ENCODE measurements at regions not wholly inside any gene's neighbourhood (a gene's known extent, or its start where the extent isn't known, plus 50 kb on each side); places are given as distances from the start of the nearest gene placed in this dataset.

DNA sequence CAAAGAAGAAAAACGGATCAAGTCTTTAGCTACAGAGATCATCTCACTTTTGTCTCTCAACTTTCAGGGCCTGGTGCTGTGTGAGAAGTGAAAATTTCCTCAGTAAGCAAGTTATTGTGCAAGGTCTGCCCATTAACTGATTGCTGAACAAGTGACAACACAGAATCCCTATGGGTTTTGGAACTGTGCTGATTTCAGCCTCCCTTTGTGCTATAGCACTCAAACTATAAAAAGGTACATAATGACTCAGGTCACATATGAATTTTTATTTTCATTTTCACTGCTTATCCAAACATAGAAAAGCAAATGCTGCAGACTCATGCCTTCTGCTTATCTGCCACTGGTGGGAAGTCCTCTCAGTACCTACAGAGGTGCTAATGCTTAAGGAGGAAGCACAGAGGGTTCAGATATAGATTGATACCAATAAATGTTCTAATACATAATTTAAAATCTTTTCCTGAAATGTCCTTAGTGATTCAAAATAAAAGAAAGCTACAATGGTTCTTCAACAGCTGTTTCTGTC is 576.2 kb upstream of the CT83 start:
- TF ChIP-seq, protein P1, sequence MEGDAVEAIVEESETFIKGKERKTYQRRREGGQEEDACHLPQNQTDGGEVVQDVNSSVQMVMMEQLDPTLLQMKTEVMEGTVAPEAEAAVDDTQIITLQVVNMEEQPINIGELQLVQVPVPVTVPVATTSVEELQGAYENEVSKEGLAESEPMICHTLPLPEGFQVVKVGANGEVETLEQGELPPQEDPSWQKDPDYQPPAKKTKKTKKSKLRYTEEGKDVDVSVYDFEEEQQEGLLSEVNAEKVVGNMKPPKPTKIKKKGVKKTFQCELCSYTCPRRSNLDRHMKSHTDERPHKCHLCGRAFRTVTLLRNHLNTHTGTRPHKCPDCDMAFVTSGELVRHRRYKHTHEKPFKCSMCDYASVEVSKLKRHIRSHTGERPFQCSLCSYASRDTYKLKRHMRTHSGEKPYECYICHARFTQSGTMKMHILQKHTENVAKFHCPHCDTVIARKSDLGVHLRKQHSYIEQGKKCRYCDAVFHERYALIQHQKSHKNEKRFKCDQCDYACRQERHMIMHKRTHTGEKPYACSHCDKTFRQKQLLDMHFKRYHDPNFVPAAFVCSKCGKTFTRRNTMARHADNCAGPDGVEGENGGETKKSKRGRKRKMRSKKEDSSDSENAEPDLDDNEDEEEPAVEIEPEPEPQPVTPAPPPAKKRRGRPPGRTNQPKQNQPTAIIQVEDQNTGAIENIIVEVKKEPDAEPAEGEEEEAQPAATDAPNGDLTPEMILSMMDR (IDR thresholded peaks at IDR 0.05), result no peak
- TF ChIP-seq POLR2A (IDR thresholded peaks at IDR 0.05), result no peak

Measured in adrenal gland (tissue), 5 donors.